HCT116 (cell line): ENCODE measurements at regions not wholly inside any gene's neighbourhood (a gene's known extent, or its start where the extent isn't known, plus 50 kb on each side); places are given as distances from the start of the nearest gene placed in this dataset.

Experiments used
- ATAC-seq: fragments of 200-7000 bp; cut with Tn5 transposase; 2 replicates; pipeline ENCODE4 v1.9.1; 2020; ENCODE audit warnings: mild to moderate bottlenecking, moderate library complexity
- BruUV-seq: library from RNA; stranded (reverse); fragments of 400-500 nt; replicated peaks from 2 replicates; lab custom pipeline; 2021; lab: Mats Ljungman, UMichigan
- CTCF ChIA-PET: fragments of 300-600 bp; sonication (Branson Sonifier 250); formaldehyde crosslinking; loops from one replicate; lab custom pipeline; 2021; ENCODE audit warnings: antibody characterized with exemption; lab: Charles Lee
- POLR2A ChIA-PET: fragments of 300-600, 350-600 bp; sonication (Branson Sonifier 250); formaldehyde crosslinking; loops from one replicate; lab custom pipeline; 2021; ENCODE audit warnings: antibody characterized with exemption; lab: Charles Lee
- RAD21 ChIA-PET, 2 experiments: fragments of 300-600 bp; sonication (Branson Sonifier 250); formaldehyde crosslinking; loops; one replicate each; lab custom pipeline; 2023; ENCODE audit warnings: low total read pairs in 2 of 2; ENCODE audit not compliant: uncharacterized antibody in 2 of 2, unreplicated experiment in 2 of 2, low non-redundant PET in 1 of 2; lab: Charles Lee
- DNase-seq: peaks from one replicate; pipeline ENCODE4 v3.0.0-alpha.2; 2010; ENCODE audit warnings: low read depth, low spot score
- H2AFZ ChIP-seq: fragments of 200-600 bp; shearing (Covaris generic), sonication (generic); 2 replicates; pipeline ENCODE4 v1.6.1; 2017; ENCODE audit warnings: low read depth, mixed run types, mixed read lengths, antibody characterized with exemption, low read length; ENCODE audit not compliant: poor library complexity, severe bottlenecking
- H3K27ac ChIP-seq: 2 replicates; pipeline ENCODE4 v1.5.1; 2012; ENCODE audit warnings: low read depth, low read length
- H3K27me3 ChIP-seq: fragments of 200-600 bp; sonication (generic); 2 replicates; pipeline ENCODE4 v1.6.1; 2016; ENCODE audit warnings: mixed run types, low read length, mixed read lengths; ENCODE audit not compliant: insufficient read depth
- H3K36me3 ChIP-seq, 2 experiments: fragments of 200-500 bp in 1 of 2; fragments of 200-600 bp in 1 of 2; sonication (Bioruptor generic) in 1 of 2; sonication (generic) in 1 of 2; 2 replicates each; pipeline versions ENCODE4 v1.5.1 to v1.6.1; 2014 to 2016; ENCODE audit warnings: low read length in 2 of 2, inconsistent platforms in 1 of 2, mixed read lengths in 1 of 2, mixed run types in 1 of 2; ENCODE audit not compliant: insufficient read depth in 2 of 2, control insufficient read depth in 1 of 2
- H3K4me1 ChIP-seq, 2 experiments: fragments of 200-600 bp in 1 of 2; sonication (generic) in 1 of 2; 2 replicates each; pipeline versions ENCODE4 v1.5.1 to v1.6.1; 2012 to 2017; ENCODE audit warnings: low read length in 2 of 2, inconsistent platforms in 1 of 2, mild to moderate bottlenecking in 1 of 2, mixed read lengths in 1 of 2, mixed run types in 1 of 2, moderate library complexity in 1 of 2; ENCODE audit not compliant: insufficient read depth in 2 of 2, control insufficient read depth in 1 of 2
- H3K4me2 ChIP-seq: fragments of 200-600 bp; sonication (generic); 2 replicates; pipeline ENCODE4 v1.6.1; 2017; ENCODE audit warnings: mixed run types, low read length, mixed read lengths
- H3K4me3 ChIP-seq, 2 experiments: fragments of 200-600 bp in 1 of 2; sonication (generic) in 1 of 2; replicated peaks in 1 of 2; 2 replicates each; pipeline ENCODE4 v1.5.1; 2011 to 2016; ENCODE audit warnings: low read length in 2 of 2, control low read depth in 1 of 2, low read depth in 1 of 2, mild to moderate bottlenecking in 1 of 2, mixed read lengths in 1 of 2, mixed run types in 1 of 2
- H3K79me2 ChIP-seq: fragments of 200-600 bp; sonication (generic); 2 replicates; pipeline ENCODE4 v1.6.1; 2017; ENCODE audit warnings: mild to moderate bottlenecking, mixed run types, low read length, moderate library complexity, mixed read lengths; ENCODE audit not compliant: insufficient read depth
- H3K9ac ChIP-seq: fragments of 200-600 bp; sonication (generic); 2 replicates; pipeline ENCODE4 v1.6.1; 2016; ENCODE audit warnings: low read length, mixed read lengths
- H3K9me2 ChIP-seq: fragments of 200-600 bp; sonication (generic), shearing (Covaris generic); 2 replicates; pipeline ENCODE4 v1.6.1; 2017; ENCODE audit warnings: mixed run types, mild to moderate bottlenecking, moderate library complexity; ENCODE audit not compliant: insufficient read depth
- H3K9me3 ChIP-seq, 2 experiments: fragments of 200-500 bp in 1 of 2; fragments of 200-600 bp in 1 of 2; sonication (Bioruptor generic) in 1 of 2; sonication (generic) in 1 of 2; 2 replicates each; pipeline ENCODE4 v1.6.1; 2014 to 2017; ENCODE audit warnings: low read length in 2 of 2, mixed read lengths in 2 of 2, inconsistent platforms in 1 of 2, low read depth in 1 of 2, mild to moderate bottlenecking in 1 of 2, mixed run types in 1 of 2, moderate library complexity in 1 of 2; ENCODE audit not compliant: control insufficient read depth in 1 of 2, insufficient read depth in 1 of 2
- H4K20me1 ChIP-seq: fragments of 200-600 bp; sonication (generic), shearing (Covaris generic); 2 replicates; pipeline ENCODE4 v1.6.1; 2017; ENCODE audit warnings: mixed run types, mild to moderate bottlenecking, moderate library complexity; ENCODE audit not compliant: insufficient read depth
- ATF3 ChIP-seq: IDR thresholded peaks from 2 replicates; pipeline ENCODE4 v1.6.1; 2012
- CBX3 ChIP-seq: IDR thresholded peaks from 2 replicates; pipeline ENCODE4 v1.6.1; 2012; ENCODE audit warnings: low read depth
- CEBPB ChIP-seq: IDR thresholded peaks from 2 replicates; pipeline ENCODE4 v1.6.1; 2012; ENCODE audit warnings: low read depth
- CTCF ChIP-seq, 3 experiments: fragments of 200-600 bp in 1 of 3; sonication (generic) in 1 of 3; IDR thresholded peaks in 2 of 3; conservative IDR thresholded peaks in 1 of 3; 2 replicates each; pipeline ENCODE4 v1.5.1; 2012 to 2017; ENCODE audit warnings: low read depth in 2 of 3, low read length in 2 of 3, antibody characterized with exemption in 1 of 3, borderline replicate concordance in 1 of 3, control low read depth in 1 of 3, mild to moderate bottlenecking in 1 of 3, mixed read lengths in 1 of 3, mixed run types in 1 of 3, moderate library complexity in 1 of 3; ENCODE audit not compliant: insufficient read depth in 1 of 3
- EZH2 ChIP-seq: fragments of 200-600 bp; sonication (generic); IDR thresholded peaks from 2 replicates; pipeline ENCODE4 v1.6.1; 2017; ENCODE audit warnings: antibody characterized with exemption, mixed run types
- POLR2A ChIP-seq: IDR thresholded peaks from 2 replicates; pipeline ENCODE4 v1.7.0; 2011; ENCODE audit warnings: borderline replicate concordance; ENCODE audit not compliant: insufficient read depth, insufficient read length; ENCODE audit errors: extremely low read depth
- POLR2AphosphoS5 ChIP-seq: IDR thresholded peaks from 2 replicates; pipeline ENCODE4 v1.6.1; 2011; ENCODE audit warnings: mild to moderate bottlenecking, low read depth, low read length, moderate library complexity
- REST ChIP-seq: IDR thresholded peaks from 2 replicates; pipeline ENCODE4 v1.6.1; 2012; ENCODE audit warnings: low read depth
- SP1 ChIP-seq: IDR thresholded peaks from 2 replicates; pipeline ENCODE4 v1.6.1; 2012; ENCODE audit warnings: low read depth
- SRF ChIP-seq: IDR thresholded peaks from 2 replicates; pipeline ENCODE4 v1.6.1; 2012; ENCODE audit warnings: low read depth
- TCF7L2 ChIP-seq: IDR thresholded peaks from 2 replicates; pipeline ENCODE4 v1.7.0; 2011; ENCODE audit warnings: borderline replicate concordance, inconsistent platforms; ENCODE audit not compliant: insufficient read depth, insufficient read length; ENCODE audit errors: extremely low read depth
- ZBTB33 ChIP-seq: IDR thresholded peaks from 2 replicates; pipeline ENCODE4 v1.6.1; 2011; ENCODE audit warnings: mild to moderate bottlenecking, low read length, moderate library complexity; ENCODE audit not compliant: insufficient replicate concordance; ENCODE audit errors: extremely low read depth
- ZFX ChIP-seq: fragments of 450-650 bp; IDR thresholded peaks from 2 replicates; pipeline ENCODE4 v1.6.1; 2017
- ZNF274 ChIP-seq: fragments of 200-500 bp; sonication (Bioruptor generic); IDR thresholded peaks from 2 replicates; pipeline ENCODE4 v1.6.1; 2014; ENCODE audit warnings: mild to moderate bottlenecking, low read depth, low read length, inconsistent platforms
- intact Hi-C: fragments of 100-400 bp; cut with micrococcal nuclease; formaldehyde crosslinking; loops from 2 replicates; pipeline ENCODE4 v1.10.0; 2022

- Histone ChIP-seq H3K4me1 (no peaks in the 10 kb centered on the region), H3K4me2 (no peak overlapping the region), H3K9ac (no peak overlapping the region), H3K27ac (no peak overlapping the region), H3K27me3 (peaks cover 18% of the 10 kb centered on the region), H4K20me1 (no peaks in the 10 kb centered on the region), H2AFZ (no peak overlapping the region), H3K9me3 (no peaks in the 10 kb centered on the region), H3K9me2 (no peaks in the 10 kb centered on the region), H3K36me3 (no peaks in the 10 kb centered on the region), H3K79me2 (no peaks in the 10 kb centered on the region), H3K4me3 (no peak overlapping the region)
- ChIA-PET RAD21 (no interaction called here), POLR2A (no interaction called here), CTCF (no interaction called here)
- no TSS peak for BruUV-seq
- TF ChIP-seq ZFX (no peak), EZH2 (no peak), CTCF (IDR thresholded peaks at IDR 0.05 in 2 of 3, conservative IDR thresholded peaks at IDR 0.05 in 1 of 3; ENCODE audit: borderline replicate concordance in 1 of 3, insufficient read depth in 1 of 3, low read depth in 2 of 3, low read length in 2 of 3) (no peak), SP1 (no peak), ZBTB33 (no peak), POLR2AphosphoS5 (no peak), TCF7L2 (no peak), REST (no peak), SRF (no peak), ATF3 (no peak), CEBPB (no peak), POLR2A (no peak), CBX3 (no peak), ZNF274 (no peak)
- intact Hi-C loops: no loop called here
- no peak for ATAC-seq
- DNase-seq: no peak
Measured at GRCh38 chr9:86456416-86456815, 102.2 kb upstream of the TUT7 start.
